ENCODE measurements at regions not wholly inside any gene's neighbourhood (a gene's known extent, or its start where the extent isn't known, plus 50 kb on each side); places are given as distances from the start of the nearest gene placed in this dataset.

DNA sequence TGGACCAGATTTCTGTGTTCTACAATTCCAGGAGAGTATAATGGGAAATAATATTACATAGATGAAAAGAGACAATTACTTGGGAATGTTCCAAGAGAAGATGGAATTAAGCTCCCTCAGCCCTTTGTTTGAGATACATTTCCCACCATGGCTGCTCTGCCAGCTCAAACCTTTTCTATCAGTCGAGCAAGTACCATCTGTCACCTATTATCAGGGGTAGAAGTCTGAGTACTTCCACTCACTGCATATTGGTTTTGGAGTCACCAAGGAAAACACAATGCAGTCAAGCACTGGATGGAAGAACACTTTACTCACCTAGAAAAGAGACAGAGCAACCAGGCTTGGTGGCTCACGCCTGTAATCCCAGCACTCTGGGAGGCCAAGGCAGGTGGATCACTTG, 270.4 kb upstream of the FAR2 start:
- Histone ChIP-seq H4K20me1 (ENCODE audit: insufficient read depth) (no peaks in the 10 kb centered on the region), H2AFZ (ENCODE audit: low read depth, low read length) (no peak overlapping the region), H3K9ac (ENCODE audit: low read length) (no peak overlapping the region), H3K9me2 (ENCODE audit: insufficient read depth, low read length) (no peaks in the 10 kb centered on the region), H3K4me2 (ENCODE audit: low read length) (no peak overlapping the region), H3K79me2 (replicated peaks; ENCODE audit: insufficient read depth, low read length) (no peaks in the 10 kb centered on the region), H3F3A (ENCODE audit: insufficient read depth, low read length, poor library complexity, severe bottlenecking) (no peaks in the 10 kb centered on the region), H3K4me3 (ENCODE audit: low read length) (no peak overlapping the region), H3K27me3 (ENCODE audit: insufficient read depth, low read depth, low read length) (no peaks in the 10 kb centered on the region), H3K27ac (ENCODE audit: low read length) (no peak overlapping the region), H3K36me3 (ENCODE audit: insufficient read depth, low read length) (no peaks in the 10 kb centered on the region), H3K9me3 (ENCODE audit: low read length) (no peaks in the 10 kb centered on the region)
- TF ChIP-seq, protein P1, sequence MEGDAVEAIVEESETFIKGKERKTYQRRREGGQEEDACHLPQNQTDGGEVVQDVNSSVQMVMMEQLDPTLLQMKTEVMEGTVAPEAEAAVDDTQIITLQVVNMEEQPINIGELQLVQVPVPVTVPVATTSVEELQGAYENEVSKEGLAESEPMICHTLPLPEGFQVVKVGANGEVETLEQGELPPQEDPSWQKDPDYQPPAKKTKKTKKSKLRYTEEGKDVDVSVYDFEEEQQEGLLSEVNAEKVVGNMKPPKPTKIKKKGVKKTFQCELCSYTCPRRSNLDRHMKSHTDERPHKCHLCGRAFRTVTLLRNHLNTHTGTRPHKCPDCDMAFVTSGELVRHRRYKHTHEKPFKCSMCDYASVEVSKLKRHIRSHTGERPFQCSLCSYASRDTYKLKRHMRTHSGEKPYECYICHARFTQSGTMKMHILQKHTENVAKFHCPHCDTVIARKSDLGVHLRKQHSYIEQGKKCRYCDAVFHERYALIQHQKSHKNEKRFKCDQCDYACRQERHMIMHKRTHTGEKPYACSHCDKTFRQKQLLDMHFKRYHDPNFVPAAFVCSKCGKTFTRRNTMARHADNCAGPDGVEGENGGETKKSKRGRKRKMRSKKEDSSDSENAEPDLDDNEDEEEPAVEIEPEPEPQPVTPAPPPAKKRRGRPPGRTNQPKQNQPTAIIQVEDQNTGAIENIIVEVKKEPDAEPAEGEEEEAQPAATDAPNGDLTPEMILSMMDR (IDR thresholded peaks at IDR 0.05; ENCODE audit: poor library complexity, severe bottlenecking) = no peak
- TF ChIP-seq EZH2 (IDR thresholded peaks at IDR 0.05; ENCODE audit: borderline replicate concordance, insufficient read depth, low read length, poor library complexity, severe bottlenecking) (no peak), POLR2AphosphoS5 (IDR thresholded peaks at IDR 0.05) (no peak)
- TF ChIP-seq, protein P2, sequence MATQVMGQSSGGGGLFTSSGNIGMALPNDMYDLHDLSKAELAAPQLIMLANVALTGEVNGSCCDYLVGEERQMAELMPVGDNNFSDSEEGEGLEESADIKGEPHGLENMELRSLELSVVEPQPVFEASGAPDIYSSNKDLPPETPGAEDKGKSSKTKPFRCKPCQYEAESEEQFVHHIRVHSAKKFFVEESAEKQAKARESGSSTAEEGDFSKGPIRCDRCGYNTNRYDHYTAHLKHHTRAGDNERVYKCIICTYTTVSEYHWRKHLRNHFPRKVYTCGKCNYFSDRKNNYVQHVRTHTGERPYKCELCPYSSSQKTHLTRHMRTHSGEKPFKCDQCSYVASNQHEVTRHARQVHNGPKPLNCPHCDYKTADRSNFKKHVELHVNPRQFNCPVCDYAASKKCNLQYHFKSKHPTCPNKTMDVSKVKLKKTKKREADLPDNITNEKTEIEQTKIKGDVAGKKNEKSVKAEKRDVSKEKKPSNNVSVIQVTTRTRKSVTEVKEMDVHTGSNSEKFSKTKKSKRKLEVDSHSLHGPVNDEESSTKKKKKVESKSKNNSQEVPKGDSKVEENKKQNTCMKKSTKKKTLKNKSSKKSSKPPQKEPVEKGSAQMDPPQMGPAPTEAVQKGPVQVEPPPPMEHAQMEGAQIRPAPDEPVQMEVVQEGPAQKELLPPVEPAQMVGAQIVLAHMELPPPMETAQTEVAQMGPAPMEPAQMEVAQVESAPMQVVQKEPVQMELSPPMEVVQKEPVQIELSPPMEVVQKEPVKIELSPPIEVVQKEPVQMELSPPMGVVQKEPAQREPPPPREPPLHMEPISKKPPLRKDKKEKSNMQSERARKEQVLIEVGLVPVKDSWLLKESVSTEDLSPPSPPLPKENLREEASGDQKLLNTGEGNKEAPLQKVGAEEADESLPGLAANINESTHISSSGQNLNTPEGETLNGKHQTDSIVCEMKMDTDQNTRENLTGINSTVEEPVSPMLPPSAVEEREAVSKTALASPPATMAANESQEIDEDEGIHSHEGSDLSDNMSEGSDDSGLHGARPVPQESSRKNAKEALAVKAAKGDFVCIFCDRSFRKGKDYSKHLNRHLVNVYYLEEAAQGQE (IDR thresholded peaks at IDR 0.05; ENCODE audit: borderline replicate concordance) = no peak

DNA sequence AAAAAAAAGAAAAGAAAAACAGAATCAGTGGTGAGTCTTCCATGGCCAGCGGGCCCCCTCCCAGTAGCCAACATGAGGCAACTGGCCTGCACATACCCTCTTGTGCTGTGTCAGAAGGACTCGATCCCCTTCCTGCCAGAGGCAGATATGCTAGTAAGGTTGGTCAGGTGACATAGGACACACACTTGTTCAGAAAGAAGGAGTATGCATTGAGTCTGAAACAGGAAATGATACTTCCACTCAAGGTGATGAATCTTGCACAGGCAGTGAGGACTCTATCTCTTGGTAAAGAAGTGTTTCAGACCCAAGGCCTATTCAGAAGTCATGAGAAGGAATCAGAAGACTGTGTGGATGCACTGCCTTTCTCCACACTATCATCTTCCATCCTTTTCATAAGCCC, 269.7 kb upstream of the FAR2 start:
- Histone ChIP-seq H4K20me1 (ENCODE audit: insufficient read depth) (no peaks in the 10 kb centered on the region), H3K27me3 (ENCODE audit: insufficient read depth, low read depth, low read length) (no peaks in the 10 kb centered on the region), H2AFZ (ENCODE audit: low read depth, low read length) (no peak overlapping the region), H3K4me3 (ENCODE audit: low read length) (no peak overlapping the region), H3K9me2 (ENCODE audit: insufficient read depth, low read length) (no peaks in the 10 kb centered on the region), H3K4me2 (ENCODE audit: low read length) (no peak overlapping the region), H3K9ac (ENCODE audit: low read length) (no peak overlapping the region), H3K9me3 (ENCODE audit: low read length) (no peaks in the 10 kb centered on the region), H3K27ac (ENCODE audit: low read length) (no peak overlapping the region), H3K79me2 (replicated peaks; ENCODE audit: insufficient read depth, low read length) (no peaks in the 10 kb centered on the region), H3K36me3 (ENCODE audit: insufficient read depth, low read length) (no peaks in the 10 kb centered on the region), H3F3A (ENCODE audit: insufficient read depth, low read length, poor library complexity, severe bottlenecking) (no peaks in the 10 kb centered on the region)
- TF ChIP-seq RAD21 (conservative IDR thresholded peaks at IDR 0.05) = no peak
- TF ChIP-seq POLR2AphosphoS5 (IDR thresholded peaks at IDR 0.05) = no peak
- TF ChIP-seq, protein P2 (IDR thresholded peaks at IDR 0.05; ENCODE audit: borderline replicate concordance) = no peak
- TF ChIP-seq EZH2 (IDR thresholded peaks at IDR 0.05; ENCODE audit: borderline replicate concordance, insufficient read depth, low read length, poor library complexity, severe bottlenecking) = no peak
- no peak for TF ChIP-seq EP300 (conservative IDR thresholded peaks at IDR 0.05; ENCODE audit: poor library complexity, severe bottlenecking)
- TF ChIP-seq TAF1 (IDR thresholded peaks at IDR 0.05; ENCODE audit: low read depth) = no peak
- TF ChIP-seq, protein P1 (IDR thresholded peaks at IDR 0.05; ENCODE audit: poor library complexity, severe bottlenecking) = no peak
- no peak for TF ChIP-seq MXI1 (conservative IDR thresholded peaks at IDR 0.05; ENCODE audit: poor library complexity, severe bottlenecking)
- TF ChIP-seq SMC3 (conservative IDR thresholded peaks at IDR 0.05; ENCODE audit: poor library complexity) = no peak
